ENCODE measurements at regions not wholly inside any gene's neighbourhood (a gene's known extent, or its start where the extent isn't known, plus 50 kb on each side); places are given as distances from the start of the nearest gene placed in this dataset.

- DNase-seq (ENCODE audit: low read depth): no peak
These were observed 360.1 kb downstream of the TNS3 start for GRCh38 chr7:47221826-47222225.

DNA sequence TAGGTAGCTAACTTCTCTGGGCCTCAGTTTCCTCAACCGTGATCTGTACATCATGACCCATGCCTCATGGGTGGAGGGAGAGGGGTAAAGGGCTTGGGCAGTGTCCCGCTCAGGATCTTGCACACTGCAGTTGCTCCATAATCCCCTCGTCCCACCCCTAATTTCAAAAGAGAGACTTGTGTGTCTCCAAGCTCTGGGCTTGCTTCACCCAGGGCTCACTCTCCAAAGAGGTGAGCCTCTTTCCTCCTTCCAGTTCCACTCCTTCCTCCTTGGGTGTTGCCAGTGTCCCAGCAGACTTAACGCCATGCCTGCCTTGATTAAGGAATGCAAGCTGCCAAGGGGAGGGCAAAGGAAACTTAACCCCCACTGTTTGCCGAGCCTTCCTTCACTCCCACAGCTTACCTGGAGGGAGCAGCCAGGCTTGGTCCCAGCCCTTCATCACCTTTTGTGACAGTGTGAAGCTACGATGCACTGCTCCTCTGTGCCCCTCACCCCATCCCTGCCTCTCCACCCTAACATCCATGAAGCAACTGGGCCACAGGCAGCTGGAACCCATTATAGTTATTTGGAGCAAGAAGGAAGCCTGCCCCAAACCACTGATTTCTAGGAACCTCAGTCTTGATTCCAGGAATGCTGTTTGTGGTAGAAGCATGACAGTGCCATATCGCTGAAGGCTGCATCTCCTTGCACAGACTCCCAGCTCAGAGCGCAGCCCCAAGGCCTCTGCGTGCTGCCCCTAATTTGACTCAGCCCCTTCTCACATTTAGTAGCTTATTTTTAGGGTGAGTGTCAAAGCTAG lies 363.3 kb downstream of the TNS3 start:
- no peak for DNase-seq (ENCODE audit: low read depth)

GRCh38 chr7:47217570-47218360 lies 364.1 kb downstream of the TNS3 start:
- no peak for DNase-seq (ENCODE audit: low read depth)

DNA sequence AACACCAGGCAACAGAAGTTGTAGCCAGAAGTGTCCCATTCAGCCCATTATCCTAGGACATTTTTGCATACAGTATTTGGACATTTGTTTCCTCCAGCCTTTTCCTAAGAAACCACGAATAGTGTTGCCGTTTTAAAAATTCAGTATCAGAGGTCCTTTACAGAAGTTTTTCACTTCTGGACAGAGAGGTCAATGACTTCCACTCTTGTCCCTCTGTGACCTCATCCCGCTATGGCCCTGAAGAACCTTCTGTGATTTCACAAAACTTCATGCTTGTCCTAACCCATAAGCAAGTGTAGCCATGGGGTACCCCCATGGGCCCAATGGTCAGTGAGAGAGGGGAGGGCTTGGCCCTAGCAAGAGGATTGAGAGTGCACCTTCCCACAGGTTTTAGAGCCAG lies 364.8 kb downstream of the TNS3 start:
- DNase-seq (ENCODE audit: low read depth): no peak

DNA sequence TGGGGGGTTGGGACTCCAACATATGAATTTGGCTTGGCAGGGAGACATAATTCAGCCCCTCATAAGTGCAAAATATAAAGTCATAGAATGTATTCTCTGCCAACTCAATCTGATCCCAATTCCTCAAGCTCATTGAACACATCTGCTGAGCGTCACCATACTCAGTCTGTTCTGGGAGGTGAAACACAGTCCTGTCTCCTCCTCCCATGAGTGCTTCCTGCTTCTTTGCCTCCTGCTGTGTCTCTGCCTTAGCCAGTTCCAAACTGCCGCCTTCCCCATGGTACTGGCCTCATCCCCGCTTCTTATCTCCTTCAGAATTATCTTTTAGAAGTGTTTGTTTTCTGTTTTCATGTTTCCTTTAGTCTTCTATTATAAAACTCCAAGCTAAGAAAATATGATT lies 365.5 kb downstream of the TNS3 start:
- DNase-seq (ENCODE audit: low read depth): no peak

DNA sequence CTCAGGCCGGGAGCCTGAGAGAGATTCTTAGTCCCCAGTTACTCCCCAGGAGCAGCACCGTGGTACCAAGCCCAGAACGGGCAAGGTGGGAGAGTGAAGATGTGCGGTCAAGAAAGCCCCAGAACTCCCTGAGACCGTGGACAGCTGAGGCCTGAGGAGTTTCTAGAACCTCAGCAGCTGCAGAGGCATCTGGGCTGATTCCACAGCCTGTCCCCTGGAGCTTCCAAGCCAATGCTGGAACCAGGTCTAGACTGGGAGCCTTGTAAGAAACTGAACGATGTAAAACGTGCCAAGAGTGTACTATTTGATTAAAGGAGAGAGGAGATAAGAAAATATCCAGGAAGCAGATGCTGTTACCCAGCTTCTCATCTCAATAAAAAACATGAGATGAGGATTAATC lies 366.3 kb downstream of the TNS3 start:
- DNase-seq (ENCODE audit: low read depth): no peak

DNA sequence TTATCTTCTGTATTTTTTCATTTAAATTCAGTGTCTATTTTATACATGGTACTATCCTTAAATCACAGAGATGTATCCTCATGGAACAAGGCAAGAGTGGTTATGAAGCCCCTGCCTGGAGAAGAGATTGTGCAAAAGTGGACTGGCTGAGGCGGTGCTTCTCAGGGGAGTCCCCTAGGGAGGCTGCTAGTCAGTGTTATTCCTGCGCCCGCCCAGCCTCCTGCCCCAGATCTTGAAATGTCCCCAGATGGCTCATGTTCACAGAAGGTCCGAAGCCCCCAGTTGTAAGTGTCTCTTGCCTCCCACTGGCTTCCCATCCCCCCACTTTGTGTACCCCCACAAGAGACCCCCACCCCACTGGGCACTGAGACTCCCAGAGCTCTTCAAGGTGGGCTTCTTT lies 366.9 kb downstream of the TNS3 start:
- no peak for DNase-seq (ENCODE audit: low read depth)

DNA sequence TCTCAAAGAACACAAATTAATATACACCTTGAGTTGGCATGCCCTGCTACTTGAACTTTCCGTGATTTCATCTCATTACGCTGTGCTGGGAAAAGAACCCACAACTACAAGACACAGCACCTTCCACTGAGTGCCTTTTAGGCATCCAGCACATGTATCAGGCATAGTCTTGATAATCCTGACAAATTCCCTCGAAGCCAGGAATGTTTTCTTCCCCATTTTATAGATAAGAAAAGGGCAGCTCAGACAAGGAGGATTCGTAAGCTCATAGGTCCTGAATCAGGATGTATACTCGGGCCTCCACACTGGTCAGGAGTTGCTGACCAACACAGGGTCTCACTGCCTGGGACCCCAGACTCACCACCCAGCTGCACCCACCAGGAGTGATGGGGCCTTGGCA lies 368.6 kb downstream of the TNS3 start:
- DNase-seq (ENCODE audit: low read depth): no peak

GRCh38 chr7:47211519-47211973 lies 370.4 kb downstream of the TNS3 start:
- no peak for DNase-seq (ENCODE audit: low read depth)

DNA sequence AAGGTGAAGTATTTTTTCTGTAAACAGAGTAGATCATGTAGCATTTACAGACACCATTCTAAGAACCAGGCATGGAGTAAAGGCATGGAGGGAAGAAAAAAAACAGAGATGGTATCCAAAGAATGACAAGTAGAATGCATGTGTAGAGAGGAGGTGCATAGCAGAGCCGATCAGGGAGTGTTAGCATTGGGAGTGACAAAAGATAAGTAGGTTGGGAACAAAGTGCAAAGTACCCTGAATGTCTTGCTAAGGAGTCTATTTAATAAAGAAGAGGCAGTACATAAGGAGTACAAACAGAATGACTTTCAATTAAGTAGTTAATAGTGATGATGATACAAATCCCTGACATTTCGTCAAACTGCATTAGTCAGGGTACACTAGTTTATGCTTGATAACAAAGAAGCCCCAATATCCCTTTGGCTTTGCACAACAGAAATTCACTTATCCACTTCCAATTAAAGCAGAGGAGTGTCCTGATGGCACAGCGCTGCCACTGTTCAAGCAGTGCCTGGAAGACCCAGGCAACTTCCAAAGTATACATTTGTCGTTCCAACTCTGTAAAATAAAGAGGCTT lies 371.5 kb downstream of the TNS3 start:
- no peak for DNase-seq (ENCODE audit: low read depth)

- DNase-seq (ENCODE audit: low read depth): no peak
These were observed 374.0 kb downstream of the TNS3 start for GRCh38 chr7:47207956-47208355.

GRCh38 chr7:47204709-47205108 lies 377.2 kb downstream of the TNS3 start:
- no peak for DNase-seq (ENCODE audit: low read depth)

- no peak for DNase-seq (ENCODE audit: low read depth)
These were observed 379.6 kb downstream of the TNS3 start for GRCh38 chr7:47202146-47202783.

- peak; percentile 21 for DNase-seq (ENCODE audit: low read depth)
These were observed 383.8 kb downstream of the TNS3 start for GRCh38 chr7:47198159-47198558.

DNA sequence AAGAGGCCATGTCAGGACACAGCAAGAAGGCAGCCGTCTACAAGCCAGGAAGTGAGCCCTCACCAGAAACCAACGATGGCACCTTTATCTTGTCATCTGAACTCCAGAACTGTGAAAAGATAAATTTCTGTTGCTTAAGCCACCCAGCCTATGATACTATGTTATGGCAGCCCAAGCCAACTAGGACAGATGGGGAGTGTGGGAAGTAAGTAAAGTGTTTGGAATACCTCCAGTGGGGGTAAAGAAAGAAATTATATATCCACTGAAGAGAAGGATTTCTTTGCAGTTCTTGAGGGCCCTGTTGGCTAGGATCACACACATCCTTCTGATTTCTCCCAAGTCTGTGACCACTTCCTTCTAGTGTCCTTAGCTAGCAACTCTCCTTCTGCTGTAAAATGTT lies 384.4 kb downstream of the TNS3 start:
- no peak for DNase-seq (ENCODE audit: low read depth)

DNA sequence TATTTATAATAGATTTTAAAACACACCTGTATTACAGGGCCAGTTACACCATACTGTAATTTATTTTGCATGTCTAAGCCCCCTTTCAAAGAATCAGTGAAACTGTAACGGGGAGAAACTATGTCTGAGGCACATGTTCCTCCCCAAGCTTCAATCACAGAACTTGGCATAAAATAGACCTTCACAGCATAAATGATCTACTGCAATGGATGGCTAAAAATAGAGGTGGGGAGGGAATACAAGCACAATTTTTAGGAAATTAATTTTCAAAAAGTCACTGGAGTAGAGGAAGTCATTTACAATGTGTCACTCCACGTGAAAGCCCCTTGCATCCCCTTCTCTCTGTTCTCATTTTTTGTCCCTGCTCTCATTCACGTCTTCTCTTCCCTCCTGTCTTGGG lies 385.2 kb downstream of the TNS3 start:
- DNase-seq (ENCODE audit: low read depth): no peak

- DNase-seq (ENCODE audit: low read depth): no peak
These were observed 385.7 kb downstream of the TNS3 start for GRCh38 chr7:47196106-47196645.

DNA sequence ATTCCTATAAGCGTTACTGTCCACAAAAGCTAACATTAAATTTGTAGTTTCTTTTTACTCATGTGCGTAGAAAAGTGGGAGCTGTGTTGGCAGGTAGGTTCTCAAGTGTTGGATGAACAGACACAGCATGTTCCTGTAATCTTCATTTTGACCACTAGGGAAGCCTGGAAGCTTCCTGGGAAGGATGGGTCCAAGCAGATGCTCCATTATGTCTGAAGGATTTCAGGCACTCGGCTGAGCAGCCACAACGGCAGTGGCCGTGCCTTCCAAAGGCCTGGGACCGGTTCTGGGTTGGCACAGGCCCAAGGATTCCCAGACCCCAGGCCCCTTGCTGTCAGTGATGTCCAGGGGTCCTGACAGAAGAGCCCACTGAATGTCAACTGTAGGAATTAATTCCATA lies 386.3 kb downstream of the TNS3 start:
- DNase-seq (ENCODE audit: low read depth): no peak

GRCh38 chr7:47194516-47195057 lies 387.3 kb downstream of the TNS3 start:
- DNase-seq (ENCODE audit: low read depth): no peak

DNA sequence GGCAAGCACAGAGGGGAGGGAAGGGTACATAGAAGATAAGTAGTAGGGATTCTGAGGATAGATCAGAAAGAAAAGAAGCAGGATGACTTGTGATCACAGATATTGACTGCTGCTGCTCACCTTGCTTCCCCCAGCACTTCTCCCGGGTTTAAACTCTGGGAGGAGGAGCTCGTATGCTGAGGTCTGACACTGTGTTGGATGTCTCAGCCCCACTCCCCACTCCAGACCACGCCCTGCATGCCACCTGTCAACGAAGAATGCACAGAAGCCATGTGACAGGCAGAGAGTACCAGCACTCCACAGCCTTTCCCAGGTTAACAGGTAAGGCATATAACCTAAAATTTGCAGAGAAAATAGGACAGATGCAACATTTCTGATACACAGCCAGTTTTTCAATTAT lies 388.9 kb downstream of the TNS3 start:
- no peak for DNase-seq (ENCODE audit: low read depth)

DNA sequence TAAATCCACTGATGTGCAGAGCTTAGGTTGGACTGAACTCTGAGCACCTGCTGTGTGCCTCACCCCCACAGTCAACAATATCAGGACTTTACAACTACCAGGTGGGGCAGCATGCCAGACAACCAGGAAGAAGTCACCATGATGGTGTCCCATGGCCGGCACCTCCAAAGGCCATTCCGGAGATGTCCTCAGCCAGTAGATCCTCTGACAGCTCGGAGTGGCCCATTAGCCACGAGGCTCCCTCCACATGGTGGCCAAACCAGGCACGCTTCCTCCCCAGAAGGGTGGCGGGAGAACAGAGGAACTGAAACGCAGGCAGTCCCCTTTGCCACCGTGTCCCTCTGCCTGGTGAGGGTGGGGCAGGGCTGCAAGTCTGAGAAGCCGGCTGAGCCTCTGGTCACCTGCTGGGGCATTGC lies 390.0 kb downstream of the TNS3 start:
- DNase-seq (ENCODE audit: low read depth): no peak

All from HT1080 (cell line).